HCT116 (cell line): ENCODE measurements at regions not wholly inside any gene's neighbourhood (a gene's known extent, or its start where the extent isn't known, plus 50 kb on each side); places are given as distances from the start of the nearest gene placed in this dataset.

Experiments
- ATAC-seq: fragments of 200-7000 bp; cut with Tn5 transposase; 2 replicates; pipeline ENCODE4 v1.9.1; 2020; ENCODE audit warnings: mild to moderate bottlenecking, moderate library complexity
- BruUV-seq: library from RNA; stranded (reverse); fragments of 400-500 nt; replicated peaks from 2 replicates; lab custom pipeline; 2021; lab: Mats Ljungman, UMichigan
- CTCF ChIA-PET: fragments of 300-600 bp; sonication (Branson Sonifier 250); formaldehyde crosslinking; loops from one replicate; lab custom pipeline; 2021; ENCODE audit warnings: antibody characterized with exemption; lab: Charles Lee
- POLR2A ChIA-PET: fragments of 300-600, 350-600 bp; sonication (Branson Sonifier 250); formaldehyde crosslinking; loops from one replicate; lab custom pipeline; 2021; ENCODE audit warnings: antibody characterized with exemption; lab: Charles Lee
- RAD21 ChIA-PET, 2 experiments: fragments of 300-600 bp; sonication (Branson Sonifier 250); formaldehyde crosslinking; loops; one replicate each; lab custom pipeline; 2023; ENCODE audit warnings: low total read pairs in 2 of 2; ENCODE audit not compliant: uncharacterized antibody in 2 of 2, unreplicated experiment in 2 of 2, low non-redundant PET in 1 of 2; lab: Charles Lee
- DNase-seq: peaks from one replicate; pipeline ENCODE4 v3.0.0-alpha.2; 2010; ENCODE audit warnings: low read depth, low spot score
- H2AFZ ChIP-seq: fragments of 200-600 bp; shearing (Covaris generic), sonication (generic); 2 replicates; pipeline ENCODE4 v1.6.1; 2017; ENCODE audit warnings: low read depth, mixed run types, mixed read lengths, antibody characterized with exemption, low read length; ENCODE audit not compliant: poor library complexity, severe bottlenecking
- H3K27ac ChIP-seq: 2 replicates; pipeline ENCODE4 v1.5.1; 2012; ENCODE audit warnings: low read depth, low read length
- H3K27me3 ChIP-seq: fragments of 200-600 bp; sonication (generic); 2 replicates; pipeline ENCODE4 v1.6.1; 2016; ENCODE audit warnings: mixed run types, low read length, mixed read lengths; ENCODE audit not compliant: insufficient read depth
- H3K36me3 ChIP-seq, 2 experiments: fragments of 200-500 bp in 1 of 2; fragments of 200-600 bp in 1 of 2; sonication (Bioruptor generic) in 1 of 2; sonication (generic) in 1 of 2; 2 replicates each; pipeline versions ENCODE4 v1.5.1 to v1.6.1; 2014 to 2016; ENCODE audit warnings: low read length in 2 of 2, inconsistent platforms in 1 of 2, mixed read lengths in 1 of 2, mixed run types in 1 of 2; ENCODE audit not compliant: insufficient read depth in 2 of 2, control insufficient read depth in 1 of 2
- H3K4me1 ChIP-seq, 2 experiments: fragments of 200-600 bp in 1 of 2; sonication (generic) in 1 of 2; 2 replicates each; pipeline versions ENCODE4 v1.5.1 to v1.6.1; 2012 to 2017; ENCODE audit warnings: low read length in 2 of 2, inconsistent platforms in 1 of 2, mild to moderate bottlenecking in 1 of 2, mixed read lengths in 1 of 2, mixed run types in 1 of 2, moderate library complexity in 1 of 2; ENCODE audit not compliant: insufficient read depth in 2 of 2, control insufficient read depth in 1 of 2
- H3K4me2 ChIP-seq: fragments of 200-600 bp; sonication (generic); 2 replicates; pipeline ENCODE4 v1.6.1; 2017; ENCODE audit warnings: mixed run types, low read length, mixed read lengths
- H3K4me3 ChIP-seq, 2 experiments: fragments of 200-600 bp in 1 of 2; sonication (generic) in 1 of 2; replicated peaks in 1 of 2; 2 replicates each; pipeline ENCODE4 v1.5.1; 2011 to 2016; ENCODE audit warnings: low read length in 2 of 2, control low read depth in 1 of 2, low read depth in 1 of 2, mild to moderate bottlenecking in 1 of 2, mixed read lengths in 1 of 2, mixed run types in 1 of 2
- H3K79me2 ChIP-seq: fragments of 200-600 bp; sonication (generic); 2 replicates; pipeline ENCODE4 v1.6.1; 2017; ENCODE audit warnings: mild to moderate bottlenecking, mixed run types, low read length, moderate library complexity, mixed read lengths; ENCODE audit not compliant: insufficient read depth
- H3K9ac ChIP-seq: fragments of 200-600 bp; sonication (generic); 2 replicates; pipeline ENCODE4 v1.6.1; 2016; ENCODE audit warnings: low read length, mixed read lengths
- H3K9me2 ChIP-seq: fragments of 200-600 bp; sonication (generic), shearing (Covaris generic); 2 replicates; pipeline ENCODE4 v1.6.1; 2017; ENCODE audit warnings: mixed run types, mild to moderate bottlenecking, moderate library complexity; ENCODE audit not compliant: insufficient read depth
- H3K9me3 ChIP-seq, 2 experiments: fragments of 200-500 bp in 1 of 2; fragments of 200-600 bp in 1 of 2; sonication (Bioruptor generic) in 1 of 2; sonication (generic) in 1 of 2; 2 replicates each; pipeline ENCODE4 v1.6.1; 2014 to 2017; ENCODE audit warnings: low read length in 2 of 2, mixed read lengths in 2 of 2, inconsistent platforms in 1 of 2, low read depth in 1 of 2, mild to moderate bottlenecking in 1 of 2, mixed run types in 1 of 2, moderate library complexity in 1 of 2; ENCODE audit not compliant: control insufficient read depth in 1 of 2, insufficient read depth in 1 of 2
- H4K20me1 ChIP-seq: fragments of 200-600 bp; sonication (generic), shearing (Covaris generic); 2 replicates; pipeline ENCODE4 v1.6.1; 2017; ENCODE audit warnings: mixed run types, mild to moderate bottlenecking, moderate library complexity; ENCODE audit not compliant: insufficient read depth
- EGR1 ChIP-seq: IDR thresholded peaks from 2 replicates; pipeline ENCODE4 v1.6.1; 2012; ENCODE audit warnings: low read depth
- YY1 ChIP-seq: IDR thresholded peaks from 2 replicates; pipeline ENCODE4 v1.6.1; 2011; ENCODE audit warnings: low read length, low read depth, moderate library complexity, mild to moderate bottlenecking; ENCODE audit not compliant: insufficient replicate concordance; ENCODE audit errors: extremely low read depth
- ZNF274 ChIP-seq: fragments of 200-500 bp; sonication (Bioruptor generic); IDR thresholded peaks from 2 replicates; pipeline ENCODE4 v1.6.1; 2014; ENCODE audit warnings: mild to moderate bottlenecking, low read depth, low read length, inconsistent platforms
- intact Hi-C: fragments of 100-400 bp; cut with micrococcal nuclease; formaldehyde crosslinking; loops from 2 replicates; pipeline ENCODE4 v1.10.0; 2022
- TF ChIP-seq, protein P1 (sequence below): IDR thresholded peaks from 2 replicates; pipeline ENCODE4 v1.6.1; 2011; ENCODE audit warnings: mild to moderate bottlenecking, low read length, moderate library complexity; ENCODE audit not compliant: insufficient replicate concordance; ENCODE audit errors: extremely low read depth
- TF ChIP-seq, protein P2 (sequence below), 3 experiments: fragments of 200-600 bp in 1 of 3; sonication (generic) in 1 of 3; IDR thresholded peaks in 2 of 3; conservative IDR thresholded peaks in 1 of 3; 2 replicates each; pipeline ENCODE4 v1.5.1; 2012 to 2017; ENCODE audit warnings: low read depth in 2 of 3, low read length in 2 of 3, antibody characterized with exemption in 1 of 3, borderline replicate concordance in 1 of 3, control low read depth in 1 of 3, mild to moderate bottlenecking in 1 of 3, mixed read lengths in 1 of 3, mixed run types in 1 of 3, moderate library complexity in 1 of 3; ENCODE audit not compliant: insufficient read depth in 1 of 3
- TF ChIP-seq, protein P3 (sequence below): IDR thresholded peaks from 2 replicates; pipeline ENCODE4 v1.6.1; 2012

DNA sequence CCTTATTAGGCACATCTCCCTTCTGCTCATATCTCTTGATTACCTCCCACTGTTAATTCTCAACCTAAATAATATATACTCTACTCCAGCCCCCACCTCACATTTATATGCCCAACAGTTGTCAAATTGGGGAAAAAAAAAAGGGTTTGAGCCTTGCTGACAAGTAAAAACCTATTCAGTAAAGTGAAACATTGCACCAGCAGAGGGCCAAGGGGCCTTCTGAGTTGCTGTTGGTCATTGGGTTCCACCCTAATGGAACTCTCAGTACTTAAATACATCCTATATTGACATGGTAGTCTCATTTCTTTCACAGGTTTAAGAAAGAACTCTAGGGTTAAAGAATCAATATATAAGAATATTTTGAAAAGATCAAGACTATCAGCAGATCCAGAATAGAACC is 362.2 kb downstream of the SMARCA1 start (continued):
- no peak for TF ChIP-seq YY1
- TF ChIP-seq EGR1: no peak
- TF ChIP-seq, protein P1, sequence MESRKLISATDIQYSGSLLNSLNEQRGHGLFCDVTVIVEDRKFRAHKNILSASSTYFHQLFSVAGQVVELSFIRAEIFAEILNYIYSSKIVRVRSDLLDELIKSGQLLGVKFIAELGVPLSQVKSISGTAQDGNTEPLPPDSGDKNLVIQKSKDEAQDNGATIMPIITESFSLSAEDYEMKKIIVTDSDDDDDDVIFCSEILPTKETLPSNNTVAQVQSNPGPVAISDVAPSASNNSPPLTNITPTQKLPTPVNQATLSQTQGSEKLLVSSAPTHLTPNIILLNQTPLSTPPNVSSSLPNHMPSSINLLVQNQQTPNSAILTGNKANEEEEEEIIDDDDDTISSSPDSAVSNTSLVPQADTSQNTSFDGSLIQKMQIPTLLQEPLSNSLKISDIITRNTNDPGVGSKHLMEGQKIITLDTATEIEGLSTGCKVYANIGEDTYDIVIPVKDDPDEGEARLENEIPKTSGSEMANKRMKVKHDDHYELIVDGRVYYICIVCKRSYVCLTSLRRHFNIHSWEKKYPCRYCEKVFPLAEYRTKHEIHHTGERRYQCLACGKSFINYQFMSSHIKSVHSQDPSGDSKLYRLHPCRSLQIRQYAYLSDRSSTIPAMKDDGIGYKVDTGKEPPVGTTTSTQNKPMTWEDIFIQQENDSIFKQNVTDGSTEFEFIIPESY: no peak
- TF ChIP-seq, all 23 proteins: peak for 0

DNA sequence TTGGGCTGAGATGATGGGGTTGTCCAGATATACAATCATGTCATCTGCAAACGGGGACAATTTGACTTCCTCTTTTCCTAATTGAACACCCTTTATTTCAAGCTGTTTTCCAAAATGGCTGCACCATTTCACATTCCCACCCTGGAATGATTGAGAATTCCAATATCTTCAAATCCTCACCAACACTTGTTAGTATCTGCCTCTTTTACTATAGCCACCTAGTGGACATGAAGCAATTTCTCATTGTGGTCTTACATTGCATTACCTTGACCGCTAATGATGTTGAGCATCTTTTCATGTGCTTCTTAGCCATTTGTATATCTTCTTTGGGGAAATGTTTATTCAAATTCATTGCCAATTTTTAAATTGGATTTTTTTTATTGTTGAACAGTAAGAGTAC is 364.8 kb downstream of the SMARCA1 start:
- H3K9ac ChIP-seq: no peak overlapping the region
- TF ChIP-seq, protein P2, sequence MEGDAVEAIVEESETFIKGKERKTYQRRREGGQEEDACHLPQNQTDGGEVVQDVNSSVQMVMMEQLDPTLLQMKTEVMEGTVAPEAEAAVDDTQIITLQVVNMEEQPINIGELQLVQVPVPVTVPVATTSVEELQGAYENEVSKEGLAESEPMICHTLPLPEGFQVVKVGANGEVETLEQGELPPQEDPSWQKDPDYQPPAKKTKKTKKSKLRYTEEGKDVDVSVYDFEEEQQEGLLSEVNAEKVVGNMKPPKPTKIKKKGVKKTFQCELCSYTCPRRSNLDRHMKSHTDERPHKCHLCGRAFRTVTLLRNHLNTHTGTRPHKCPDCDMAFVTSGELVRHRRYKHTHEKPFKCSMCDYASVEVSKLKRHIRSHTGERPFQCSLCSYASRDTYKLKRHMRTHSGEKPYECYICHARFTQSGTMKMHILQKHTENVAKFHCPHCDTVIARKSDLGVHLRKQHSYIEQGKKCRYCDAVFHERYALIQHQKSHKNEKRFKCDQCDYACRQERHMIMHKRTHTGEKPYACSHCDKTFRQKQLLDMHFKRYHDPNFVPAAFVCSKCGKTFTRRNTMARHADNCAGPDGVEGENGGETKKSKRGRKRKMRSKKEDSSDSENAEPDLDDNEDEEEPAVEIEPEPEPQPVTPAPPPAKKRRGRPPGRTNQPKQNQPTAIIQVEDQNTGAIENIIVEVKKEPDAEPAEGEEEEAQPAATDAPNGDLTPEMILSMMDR (IDR thresholded peaks at IDR 0.05 in 2 of 3, conservative IDR thresholded peaks at IDR 0.05 in 1 of 3; ENCODE audit: borderline replicate concordance in 1 of 3, insufficient read depth in 1 of 3, low read depth in 2 of 3, low read length in 2 of 3): 0 out of 6 replicates have a peak, but pooled peaks of 1 of the 3 experiments have one; percentile 16
- TF ChIP-seq YY1: no peak
- TF ChIP-seq, protein P3, sequence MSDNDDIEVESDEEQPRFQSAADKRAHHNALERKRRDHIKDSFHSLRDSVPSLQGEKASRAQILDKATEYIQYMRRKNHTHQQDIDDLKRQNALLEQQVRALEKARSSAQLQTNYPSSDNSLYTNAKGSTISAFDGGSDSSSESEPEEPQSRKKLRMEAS: no peak
- TF ChIP-seq ZNF274: no peak
- no peaks in the 10 kb centered on the region for H4K20me1 ChIP-seq
- no peaks in the 10 kb centered on the region for H3K27me3 ChIP-seq
- H3K4me2 ChIP-seq: no peak overlapping the region
- ChIA-PET RAD21 (no interaction called here), CTCF (no interaction called here), POLR2A (no interaction called here)
- no peaks in the 10 kb centered on the region for H3K9me2 ChIP-seq
- no peaks in the 10 kb centered on the region for H3K79me2 ChIP-seq
- BruUV-seq: no TSS peak
- H3K4me3 ChIP-seq: no peak overlapping the region
- no peaks in the 10 kb centered on the region for H3K9me3 ChIP-seq
- ATAC-seq: no peak
- no peak for DNase-seq
- no peaks in the 10 kb centered on the region for H3K36me3 ChIP-seq
- intact Hi-C loops: no loop called here
- no peak overlapping the region for H3K27ac ChIP-seq
- no peak overlapping the region for H2AFZ ChIP-seq
- H3K4me1 ChIP-seq: no peaks in the 10 kb centered on the region
